ENCODE measurements at regions not wholly inside any gene's neighbourhood (a gene's known extent, or its start where the extent isn't known, plus 50 kb on each side); places are given as distances from the start of the nearest gene placed in this dataset.

GRCh38 chr15:62612183-62612733, 430.3 kb upstream of the TPM1 start:
- no peak for DNase-seq (ENCODE audit: low read depth)

- no peak for DNase-seq (ENCODE audit: low read depth)
Measured at GRCh38 chr15:62612771-62613170, 429.8 kb upstream of the TPM1 start.

GRCh38 chr15:62616746-62617145, 425.8 kb upstream of the TPM1 start:
- no peak for DNase-seq (ENCODE audit: low read depth)

GRCh38 chr15:62617741-62618140, 424.8 kb upstream of the TPM1 start:
- no peak for DNase-seq (ENCODE audit: low read depth)

- DNase-seq (ENCODE audit: low read depth): no peak
Measured at GRCh38 chr15:62618432-62618831, 424.1 kb upstream of the TPM1 start.

GRCh38 chr15:62618846-62619504, 423.6 kb upstream of the TPM1 start:
- no peak for DNase-seq (ENCODE audit: low read depth)

- DNase-seq (ENCODE audit: low read depth): no peak
Measured at GRCh38 chr15:62619526-62619925, 423.0 kb upstream of the TPM1 start.

- no peak for DNase-seq (ENCODE audit: low read depth)
Measured at GRCh38 chr15:62622775-62623174, 419.8 kb upstream of the TPM1 start.

- no peak for DNase-seq (ENCODE audit: low read depth)
Measured at GRCh38 chr15:62624547-62625378, 417.8 kb upstream of the TPM1 start.

- DNase-seq (ENCODE audit: low read depth): no peak
Measured at GRCh38 chr15:62625429-62626033, 417.0 kb upstream of the TPM1 start.

- DNase-seq (ENCODE audit: low read depth): no peak
Measured at GRCh38 chr15:62626903-62627302, 415.6 kb upstream of the TPM1 start.

GRCh38 chr15:62631076-62631724, 411.3 kb upstream of the TPM1 start:
- DNase-seq (ENCODE audit: low read depth): no peak

- DNase-seq (ENCODE audit: low read depth): no peak
Measured at GRCh38 chr15:62636823-62637573, 405.5 kb upstream of the TPM1 start.

- no peak for DNase-seq (ENCODE audit: low read depth)
Measured at GRCh38 chr15:62637574-62637897, 405.0 kb upstream of the TPM1 start.

GRCh38 chr15:62637950-62638619, 404.5 kb upstream of the TPM1 start:
- DNase-seq (ENCODE audit: low read depth): no peak

- DNase-seq (ENCODE audit: low read depth): no peak
Measured at GRCh38 chr15:62639432-62639831, 403.1 kb upstream of the TPM1 start.

GRCh38 chr15:62639906-62640605, 402.5 kb upstream of the TPM1 start:
- no peak for DNase-seq (ENCODE audit: low read depth)

- DNase-seq (ENCODE audit: low read depth): no peak
Measured at GRCh38 chr15:62641825-62642224, 400.7 kb upstream of the TPM1 start.

- DNase-seq (ENCODE audit: low read depth): no peak
Measured at GRCh38 chr15:62643572-62643971, 399.0 kb upstream of the TPM1 start.

GRCh38 chr15:62644216-62644888, 398.2 kb upstream of the TPM1 start:
- no peak for DNase-seq (ENCODE audit: low read depth)

Measured in activated gamma-delta T cell treated with anti-CD3 and anti-CD28 coated beads, Interleukin-2, amount 50 U/mL, for 16 hours (primary cell).